Spleen (tissue), 7 donors: ENCODE measurements at regions not wholly inside any gene's neighbourhood (a gene's known extent, or its start where the extent isn't known, plus 50 kb on each side); places are given as distances from the start of the nearest gene placed in this dataset.

Experiments
- CTCF ChIP-seq, 11 experiments: fragments of 200-600 bp in 7 of 11; fragments of 450-650 bp in 4 of 11; sonication (generic) in 4 of 11; IDR thresholded peaks in 8 of 11; conservative IDR thresholded peaks in 3 of 11; 1 replicate in 7 of 11; 2 replicates in 4 of 11; pipeline versions ENCODE4 v1.4.0 to v1.8.0; 2016 to 2021; ENCODE audit warnings: antibody characterized with exemption in 11 of 11, inconsistent platforms in 4 of 11, mild to moderate bottlenecking in 1 of 11
- POLR2A ChIP-seq, 3 donors: fragments of 450-650 bp; IDR thresholded peaks; one replicate each; pipeline ENCODE4 v1.5.1; 2017; ENCODE audit warnings: antibody characterized with exemption in 3 of 3, mild to moderate bottlenecking in 1 of 3
- POLR2AphosphoS5 ChIP-seq, 3 donors: sonication (generic); formaldehyde crosslinking; IDR thresholded peaks; one replicate each; pipeline ENCODE4 v1.5.1; 2017; ENCODE audit warnings: antibody characterized with exemption in 3 of 3
- donor health status: DM: no; HTN: no; CAD: no; lungs with moderate emphysema.
- donor health status: DM: no; HTN: no; CAD: no.
- donor health status: DM: no; HTN: no; CAD: no.

GRCh38 chr6:56348578-56348977, 101.2 kb upstream of the COL21A1 start:
- TF ChIP-seq CTCF (IDR thresholded peaks at IDR 0.05 in 8 of 11, conservative IDR thresholded peaks at IDR 0.05 in 3 of 11) (no peak), POLR2A (IDR thresholded peaks at IDR 0.05) (no peak), POLR2AphosphoS5 (IDR thresholded peaks at IDR 0.05) (no peak)
